ENCODE measurements at regions not wholly inside any gene's neighbourhood (a gene's known extent, or its start where the extent isn't known, plus 50 kb on each side); places are given as distances from the start of the nearest gene placed in this dataset.

- Histone ChIP-seq H3K27ac (no peak overlapping the region), H3K9me3 (no peaks in the 10 kb centered on the region), H3K4me1 (no peaks in the 10 kb centered on the region), H3K27me3 (no peaks in the 10 kb centered on the region), H3K36me3 (no peaks in the 10 kb centered on the region), H3K4me3 (no peak overlapping the region)
- intact Hi-C loops (cut with DNase I): no loop called here
- no peak for DNase-seq
- WGBS, 2 donors: 94 to 95% methylated on average over 3 of the region's 3 CpGs
- TF ChIP-seq POLR2AphosphoS5 (IDR thresholded peaks at IDR 0.05) (no peak), POLR2A (IDR thresholded peaks at IDR 0.05) (no peak), EP300 (IDR thresholded peaks at IDR 0.05) (no peak)
- TF ChIP-seq, protein P1, sequence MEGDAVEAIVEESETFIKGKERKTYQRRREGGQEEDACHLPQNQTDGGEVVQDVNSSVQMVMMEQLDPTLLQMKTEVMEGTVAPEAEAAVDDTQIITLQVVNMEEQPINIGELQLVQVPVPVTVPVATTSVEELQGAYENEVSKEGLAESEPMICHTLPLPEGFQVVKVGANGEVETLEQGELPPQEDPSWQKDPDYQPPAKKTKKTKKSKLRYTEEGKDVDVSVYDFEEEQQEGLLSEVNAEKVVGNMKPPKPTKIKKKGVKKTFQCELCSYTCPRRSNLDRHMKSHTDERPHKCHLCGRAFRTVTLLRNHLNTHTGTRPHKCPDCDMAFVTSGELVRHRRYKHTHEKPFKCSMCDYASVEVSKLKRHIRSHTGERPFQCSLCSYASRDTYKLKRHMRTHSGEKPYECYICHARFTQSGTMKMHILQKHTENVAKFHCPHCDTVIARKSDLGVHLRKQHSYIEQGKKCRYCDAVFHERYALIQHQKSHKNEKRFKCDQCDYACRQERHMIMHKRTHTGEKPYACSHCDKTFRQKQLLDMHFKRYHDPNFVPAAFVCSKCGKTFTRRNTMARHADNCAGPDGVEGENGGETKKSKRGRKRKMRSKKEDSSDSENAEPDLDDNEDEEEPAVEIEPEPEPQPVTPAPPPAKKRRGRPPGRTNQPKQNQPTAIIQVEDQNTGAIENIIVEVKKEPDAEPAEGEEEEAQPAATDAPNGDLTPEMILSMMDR (IDR thresholded peaks at IDR 0.05): no peak
Measured at GRCh38 chr6:4641461-4641860, 134.7 kb upstream of the CDYL start.

- 32 to 48% methylated on average over 4 of the region's 4 CpGs for WGBS, 2 donors
- no peak overlapping the region for H3K4me3 ChIP-seq
- intact Hi-C loops (cut with DNase I): no loop called here
- H3K36me3 ChIP-seq: no peaks in the 10 kb centered on the region
- H3K4me1 ChIP-seq: no peaks in the 10 kb centered on the region
- TF ChIP-seq EP300 (IDR thresholded peaks at IDR 0.05) (no peak), POLR2A (IDR thresholded peaks at IDR 0.05) (no peak), POLR2AphosphoS5 (IDR thresholded peaks at IDR 0.05) (no peak)
- TF ChIP-seq, protein P1 (IDR thresholded peaks at IDR 0.05): no peak
- H3K27me3 ChIP-seq: no peaks in the 10 kb centered on the region
- H3K27ac ChIP-seq: no peak overlapping the region
- DNase-seq: no peak
- no peaks in the 10 kb centered on the region for H3K9me3 ChIP-seq
Measured at GRCh38 chr6:4640139-4640538, 136.1 kb upstream of the CDYL start.

DNA sequence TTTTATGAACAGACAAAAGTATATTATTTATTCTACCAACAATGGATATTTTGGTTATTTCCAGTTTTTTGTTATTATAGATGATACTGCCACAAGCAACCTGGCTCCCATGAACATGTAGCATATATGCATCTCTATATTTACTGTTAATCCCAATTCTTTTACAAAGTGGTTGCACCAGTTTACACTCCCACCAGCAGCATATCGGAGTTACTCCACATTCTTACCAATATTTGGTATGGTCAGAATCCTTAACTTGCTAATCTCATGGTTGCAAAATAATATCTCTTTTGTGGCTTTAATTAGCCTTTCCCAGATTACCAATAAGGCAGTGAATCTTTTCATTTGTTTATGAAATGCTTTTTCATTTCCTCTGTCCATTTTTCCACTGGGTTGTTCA is 137.6 kb upstream of the CDYL start:
- Histone ChIP-seq H3K9me3 (no peaks in the 10 kb centered on the region), H3K4me3 (no peak overlapping the region), H3K4me1 (no peaks in the 10 kb centered on the region), H3K36me3 (no peaks in the 10 kb centered on the region), H3K27me3 (no peaks in the 10 kb centered on the region), H3K27ac (no peak overlapping the region)
- no peak for TF ChIP-seq EP300 (IDR thresholded peaks at IDR 0.05)
- no peak for TF ChIP-seq POLR2AphosphoS5 (IDR thresholded peaks at IDR 0.05)
- TF ChIP-seq, protein P1 (IDR thresholded peaks at IDR 0.05): no peak
- TF ChIP-seq POLR2A (IDR thresholded peaks at IDR 0.05): no peak
- intact Hi-C loops (cut with DNase I): no loop called here
- WGBS, 2 donors: 95 to 99% methylated on average over 1 of the region's 1 CpG
- no peak for DNase-seq

- no peaks in the 10 kb centered on the region for H3K27me3 ChIP-seq
- H3K9me3 ChIP-seq: no peaks in the 10 kb centered on the region
- no peak for DNase-seq
- intact Hi-C loops (cut with DNase I): no loop called here
- no peaks in the 10 kb centered on the region for H3K36me3 ChIP-seq
- TF ChIP-seq EP300 (IDR thresholded peaks at IDR 0.05) (no peak), POLR2A (IDR thresholded peaks at IDR 0.05) (no peak), POLR2AphosphoS5 (IDR thresholded peaks at IDR 0.05) (no peak)
- TF ChIP-seq, protein P1 (IDR thresholded peaks at IDR 0.05): no peak
- no peak overlapping the region for H3K27ac ChIP-seq
- WGBS, 2 donors: 90 to 92% methylated on average over 5 of the region's 5 CpGs
- no peaks in the 10 kb centered on the region for H3K4me1 ChIP-seq
- H3K4me3 ChIP-seq: no peak overlapping the region
Measured at GRCh38 chr6:4637691-4638433, 138.3 kb upstream of the CDYL start.

DNA sequence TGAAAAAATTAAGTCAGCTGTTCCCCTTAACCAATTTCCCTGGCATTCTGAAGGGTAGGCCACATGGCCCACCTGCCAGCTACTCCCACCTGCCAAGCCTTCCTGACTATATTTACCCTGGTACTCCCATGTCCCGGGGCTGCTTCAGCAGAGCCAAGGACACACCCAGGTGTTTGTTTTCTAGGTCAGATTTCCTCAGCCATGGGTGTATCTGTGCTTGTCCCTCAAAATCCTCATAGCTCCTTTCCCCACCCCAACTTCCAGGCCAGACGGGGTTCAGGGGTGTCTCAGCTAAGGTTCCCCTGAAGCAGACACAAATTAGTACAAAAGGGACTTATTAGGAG is 139.4 kb upstream of the CDYL start:
- H3K4me1 ChIP-seq: no peaks in the 10 kb centered on the region
- H3K36me3 ChIP-seq: no peaks in the 10 kb centered on the region
- H3K27me3 ChIP-seq: no peaks in the 10 kb centered on the region
- intact Hi-C loops (cut with DNase I): no loop called here
- no peaks in the 10 kb centered on the region for H3K9me3 ChIP-seq
- WGBS, 2 donors: 52 to 82% methylated on average over 2 of the region's 2 CpGs
- no peak overlapping the region for H3K4me3 ChIP-seq
- TF ChIP-seq POLR2AphosphoS5 (IDR thresholded peaks at IDR 0.05) (no peak), EP300 (IDR thresholded peaks at IDR 0.05) (no peak), POLR2A (IDR thresholded peaks at IDR 0.05) (no peak)
- TF ChIP-seq, protein P1 (IDR thresholded peaks at IDR 0.05): no peak
- DNase-seq: no peak
- H3K27ac ChIP-seq: no peak overlapping the region

Data from sigmoid colon (tissue), 6 donors.